ENCODE measurements at regions not wholly inside any gene's neighbourhood (a gene's known extent, or its start where the extent isn't known, plus 50 kb on each side); places are given as distances from the start of the nearest gene placed in this dataset.

DNA sequence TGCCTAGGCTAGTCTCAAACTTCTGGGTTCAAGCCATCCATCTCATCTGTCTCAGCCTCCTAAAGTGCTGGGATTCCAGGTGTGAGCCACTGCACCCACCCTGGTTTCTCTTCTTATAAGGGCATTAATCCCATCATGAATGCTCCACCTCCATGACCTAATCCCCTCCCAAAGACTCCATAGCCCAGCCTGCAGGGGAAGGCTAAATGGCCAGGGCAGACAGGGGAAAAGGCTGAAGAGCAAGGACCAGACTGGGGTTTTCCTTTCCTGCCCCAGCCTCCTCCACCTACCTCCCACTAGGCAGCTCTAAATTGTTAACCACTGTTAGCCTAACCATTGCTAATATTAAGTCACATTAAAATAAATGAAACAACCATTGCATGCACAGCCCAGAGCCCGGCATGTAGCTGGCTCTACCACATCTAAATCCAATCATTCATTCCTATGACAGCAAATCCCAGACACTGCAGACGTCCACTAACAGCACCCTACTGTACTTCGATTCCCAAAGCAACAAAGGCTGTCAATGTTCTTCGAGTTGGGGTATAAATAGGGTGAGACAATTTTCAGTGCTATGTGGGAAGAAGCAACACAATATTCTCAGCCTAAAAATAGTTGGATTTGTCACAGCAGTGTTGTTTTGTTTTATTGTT lies 243.2 kb upstream of the ARID1B start:
- H3K36me3 Mint-ChIP-seq (ENCODE audit: low read depth), result no peaks in the 10 kb centered on the region
- no peaks in the 10 kb centered on the region for H3K9me3 Mint-ChIP-seq
- no peak overlapping the region for H3K27ac Mint-ChIP-seq
- no peaks in the 10 kb centered on the region for H3K4me1 Mint-ChIP-seq (ENCODE audit: low read depth)
- H3K27me3 Mint-ChIP-seq, result no peaks in the 10 kb centered on the region
- no peak overlapping the region for H3K4me3 Mint-ChIP-seq

DNA sequence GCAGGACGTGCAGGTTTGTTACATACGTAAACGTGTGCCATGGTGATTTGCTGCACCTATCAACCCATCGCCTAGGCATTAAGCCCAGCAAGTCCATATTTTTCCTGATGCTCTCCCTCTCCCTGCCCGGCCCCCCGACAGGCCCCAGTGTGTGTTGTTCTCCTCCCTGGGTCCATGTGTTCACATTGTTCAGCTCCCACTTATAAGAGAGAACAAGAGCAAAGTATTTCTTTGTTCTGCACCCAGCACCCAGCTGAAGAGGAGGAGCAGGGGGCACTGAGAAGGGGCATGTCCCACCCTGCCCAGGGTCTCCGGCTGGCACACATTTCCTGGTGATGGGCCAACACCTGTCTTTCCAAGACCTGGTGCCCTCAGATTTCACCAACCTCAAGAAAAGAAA lies 251.1 kb upstream of the ARID1B start:
- Mint-ChIP-seq H3K4me3 (no peak overlapping the region), H3K36me3 (ENCODE audit: low read depth) (no peaks in the 10 kb centered on the region), H3K27ac (no peak overlapping the region), H3K4me1 (ENCODE audit: low read depth) (no peaks in the 10 kb centered on the region), H3K9me3 (no peaks in the 10 kb centered on the region), H3K27me3 (no peaks in the 10 kb centered on the region)

DNA sequence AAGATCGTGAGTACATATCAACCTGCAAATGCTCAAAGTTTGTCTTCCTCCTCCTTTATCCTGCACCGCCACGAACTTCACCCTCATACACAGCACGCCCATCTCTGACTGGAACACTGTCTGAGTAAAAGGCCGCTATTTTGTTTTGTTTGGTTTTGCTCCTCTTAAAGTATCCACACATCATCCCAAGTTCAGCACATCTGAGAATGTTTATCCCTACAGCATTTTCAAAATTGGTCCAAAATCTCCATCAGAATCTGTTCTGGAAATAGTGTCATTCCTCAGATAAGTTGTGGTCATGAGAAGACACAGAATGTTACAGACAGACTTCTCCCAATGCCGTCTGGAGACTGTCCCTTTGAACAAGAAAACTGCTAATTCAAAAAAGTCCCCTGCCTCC lies 251.6 kb upstream of the ARID1B start:
- Mint-ChIP-seq H3K9me3 (no peaks in the 10 kb centered on the region), H3K36me3 (ENCODE audit: low read depth) (no peaks in the 10 kb centered on the region), H3K4me3 (no peak overlapping the region), H3K4me1 (ENCODE audit: low read depth) (no peaks in the 10 kb centered on the region), H3K27me3 (no peaks in the 10 kb centered on the region), H3K27ac (no peak overlapping the region)

DNA sequence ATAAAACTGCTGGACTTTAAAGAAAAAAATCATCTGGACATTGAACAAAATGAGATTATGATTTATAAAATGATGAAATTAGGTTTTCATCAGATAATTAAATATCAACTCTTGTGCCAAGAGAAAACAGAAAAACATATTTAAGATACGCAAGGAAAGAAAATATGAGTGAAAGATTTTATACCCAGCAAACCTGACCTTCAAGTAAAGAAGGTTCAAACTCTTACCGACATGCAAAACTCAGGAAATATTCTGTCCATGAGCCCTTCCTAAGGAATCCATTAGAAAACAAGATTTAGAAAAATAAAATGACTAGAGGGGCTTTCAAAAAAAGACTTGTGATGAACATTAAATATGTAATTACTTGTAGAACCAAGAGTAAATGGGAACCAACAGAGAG lies 257.2 kb upstream of the ARID1B start:
- no peaks in the 10 kb centered on the region for H3K4me1 Mint-ChIP-seq (ENCODE audit: low read depth)
- peaks cover 9% of the 10 kb centered on the region for H3K27me3 Mint-ChIP-seq
- H3K36me3 Mint-ChIP-seq (ENCODE audit: low read depth), result peaks cover 3% of the 10 kb centered on the region
- no peak overlapping the region for H3K27ac Mint-ChIP-seq
- no peak overlapping the region for H3K4me3 Mint-ChIP-seq
- peaks cover 7% of the 10 kb centered on the region for H3K9me3 Mint-ChIP-seq

DNA sequence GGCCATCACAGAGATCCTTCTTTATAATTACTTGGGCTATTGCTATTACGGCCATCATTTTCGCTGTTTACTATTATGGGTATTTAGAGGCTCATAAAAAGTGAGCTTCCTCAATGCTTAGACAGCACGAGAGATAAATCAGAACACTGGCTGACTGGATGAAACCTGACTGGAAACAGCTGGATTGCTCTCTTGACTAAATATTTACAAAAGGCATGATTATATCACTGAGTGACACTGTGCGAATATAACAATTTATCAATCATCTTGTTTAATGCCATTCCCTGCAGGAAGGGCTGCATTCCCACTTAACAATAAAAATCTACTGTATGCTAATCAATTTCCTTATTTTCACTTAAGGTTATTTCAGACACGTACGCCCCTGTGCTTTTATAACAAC lies 260.1 kb upstream of the ARID1B start:
- Mint-ChIP-seq H3K36me3 (ENCODE audit: low read depth) (peaks cover 3% of the 10 kb centered on the region), H3K4me1 (ENCODE audit: low read depth) (no peaks in the 10 kb centered on the region), H3K4me3 (no peak overlapping the region), H3K27ac (no peak overlapping the region), H3K27me3 (peaks cover 19% of the 10 kb centered on the region), H3K9me3 (peaks cover 7% of the 10 kb centered on the region)

DNA sequence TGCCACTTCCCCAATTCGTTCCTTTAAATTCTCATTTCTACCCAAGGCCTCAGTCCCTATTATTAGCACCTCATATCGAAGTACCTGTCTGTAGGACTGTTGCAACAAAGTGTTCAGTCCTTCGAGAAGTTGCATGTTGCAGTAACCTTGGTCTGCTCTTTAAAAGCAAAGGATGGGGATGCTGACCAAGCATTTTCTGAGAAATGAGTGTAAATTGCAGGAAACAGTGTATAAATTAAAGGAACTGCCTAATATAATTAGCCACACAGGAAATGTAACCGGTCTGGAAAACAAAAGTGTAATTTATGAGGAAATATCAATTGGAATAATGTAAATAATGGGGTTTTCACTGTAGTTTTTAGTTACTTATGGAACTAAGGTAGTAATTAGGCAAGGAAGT lies 261.9 kb upstream of the ARID1B start:
- no peaks in the 10 kb centered on the region for H3K4me1 Mint-ChIP-seq (ENCODE audit: low read depth)
- peaks cover 23% of the 10 kb centered on the region for H3K27me3 Mint-ChIP-seq
- H3K36me3 Mint-ChIP-seq (ENCODE audit: low read depth), result peaks cover 3% of the 10 kb centered on the region
- no peak overlapping the region for H3K27ac Mint-ChIP-seq
- H3K4me3 Mint-ChIP-seq, result no peak overlapping the region
- peaks cover 7% of the 10 kb centered on the region for H3K9me3 Mint-ChIP-seq

DNA sequence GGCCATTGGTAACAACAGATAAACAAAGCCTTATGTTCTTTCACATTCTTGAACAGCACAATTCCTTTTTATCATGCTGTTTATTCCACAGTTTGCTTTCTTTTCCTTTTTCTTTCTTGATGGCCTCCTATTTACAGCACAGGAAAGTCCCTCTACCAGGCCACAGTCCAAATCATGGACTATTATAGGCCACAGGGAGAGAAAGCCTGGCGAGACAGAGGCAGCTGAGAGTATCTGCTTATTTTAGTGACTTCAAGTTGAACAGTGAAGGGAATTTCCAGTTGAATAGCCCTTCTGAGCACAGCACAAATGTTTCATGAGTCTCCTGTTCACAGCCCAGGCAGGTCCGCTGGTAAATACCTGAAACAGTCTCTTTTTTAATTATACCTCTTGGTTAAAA lies 263.7 kb upstream of the ARID1B start:
- H3K4me3 Mint-ChIP-seq, result no peak overlapping the region
- H3K27me3 Mint-ChIP-seq, result peaks cover 32% of the 10 kb centered on the region
- peaks cover 2% of the 10 kb centered on the region for H3K9me3 Mint-ChIP-seq
- no peaks in the 10 kb centered on the region for H3K4me1 Mint-ChIP-seq (ENCODE audit: low read depth)
- no peak overlapping the region for H3K27ac Mint-ChIP-seq
- H3K36me3 Mint-ChIP-seq (ENCODE audit: low read depth), result no peaks in the 10 kb centered on the region

DNA sequence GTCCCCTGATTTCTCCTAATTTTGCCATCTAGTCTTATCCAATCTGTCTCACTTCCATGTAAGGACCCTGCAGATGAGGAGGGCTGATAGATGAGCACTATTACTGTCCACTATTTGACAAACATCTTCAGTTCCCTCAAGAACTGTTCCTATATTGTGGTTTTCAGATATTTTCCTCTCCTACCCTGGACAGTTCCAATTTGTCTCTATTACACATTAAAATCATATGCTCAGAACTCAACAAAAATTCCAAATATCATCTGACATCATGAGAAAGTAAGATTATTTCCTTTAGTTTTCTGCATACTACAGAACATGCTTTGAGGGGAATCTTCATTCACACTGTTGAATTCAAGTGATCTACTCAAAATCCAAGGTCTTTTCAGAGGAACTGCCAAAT lies 265.6 kb upstream of the ARID1B start:
- no peak overlapping the region for H3K27ac Mint-ChIP-seq
- no peak overlapping the region for H3K4me3 Mint-ChIP-seq
- H3K9me3 Mint-ChIP-seq, result no peaks in the 10 kb centered on the region
- no peaks in the 10 kb centered on the region for H3K36me3 Mint-ChIP-seq (ENCODE audit: low read depth)
- no peaks in the 10 kb centered on the region for H3K4me1 Mint-ChIP-seq (ENCODE audit: low read depth)
- peaks cover 30% of the 10 kb centered on the region for H3K27me3 Mint-ChIP-seq

DNA sequence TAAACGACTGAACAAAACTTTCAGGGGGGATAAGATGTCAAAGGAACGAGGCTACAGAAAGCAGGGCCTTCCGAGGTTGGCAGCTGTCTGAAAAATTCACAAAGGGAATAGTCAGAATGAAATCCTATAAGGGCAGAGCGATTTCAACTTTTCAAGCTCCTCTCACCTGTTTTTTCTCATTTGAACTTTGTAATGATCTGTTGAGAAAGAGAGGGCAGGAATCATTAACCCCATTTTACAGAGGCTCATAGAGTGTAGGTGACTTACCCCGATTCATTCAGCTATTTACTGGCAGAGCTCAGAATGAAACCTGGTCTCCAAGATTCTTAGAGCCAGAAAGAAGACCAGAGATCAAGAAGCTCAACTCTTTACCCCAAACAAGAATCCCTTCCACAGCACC lies 266.1 kb upstream of the ARID1B start:
- Mint-ChIP-seq H3K27me3 (peaks cover 30% of the 10 kb centered on the region), H3K27ac (no peak overlapping the region), H3K9me3 (no peaks in the 10 kb centered on the region)

DNA sequence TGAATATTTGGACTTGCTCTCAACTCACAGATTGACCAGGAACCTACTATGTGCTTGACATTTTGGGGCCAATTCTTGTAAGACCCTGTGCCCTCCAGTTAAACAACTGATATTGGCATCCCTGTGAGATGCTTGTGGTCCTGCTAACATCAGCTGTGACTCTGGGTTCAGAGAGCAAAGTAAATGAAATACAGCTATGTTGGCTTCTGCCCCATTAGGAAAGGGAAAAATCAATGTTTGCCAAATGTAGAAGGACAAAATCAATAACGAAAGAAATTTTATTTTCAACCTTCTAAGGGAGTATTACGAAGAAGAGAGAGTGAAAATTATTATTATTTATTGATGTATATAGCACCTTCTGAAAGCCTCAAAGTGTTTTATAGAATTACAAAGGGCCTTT lies 266.9 kb upstream of the ARID1B start:
- no peak overlapping the region for H3K4me3 Mint-ChIP-seq
- no peaks in the 10 kb centered on the region for H3K4me1 Mint-ChIP-seq (ENCODE audit: low read depth)
- no peaks in the 10 kb centered on the region for H3K9me3 Mint-ChIP-seq
- H3K27me3 Mint-ChIP-seq, result peaks cover 30% of the 10 kb centered on the region
- no peaks in the 10 kb centered on the region for H3K36me3 Mint-ChIP-seq (ENCODE audit: low read depth)
- H3K27ac Mint-ChIP-seq, result no peak overlapping the region

More for the DNA sequence above, 266.1 kb upstream of the ARID1B start:
- no peaks in the 10 kb centered on the region for H3K36me3 Mint-ChIP-seq (ENCODE audit: low read depth)
- H3K4me3 Mint-ChIP-seq, result no peak overlapping the region
- no peaks in the 10 kb centered on the region for H3K4me1 Mint-ChIP-seq (ENCODE audit: low read depth)

DNA sequence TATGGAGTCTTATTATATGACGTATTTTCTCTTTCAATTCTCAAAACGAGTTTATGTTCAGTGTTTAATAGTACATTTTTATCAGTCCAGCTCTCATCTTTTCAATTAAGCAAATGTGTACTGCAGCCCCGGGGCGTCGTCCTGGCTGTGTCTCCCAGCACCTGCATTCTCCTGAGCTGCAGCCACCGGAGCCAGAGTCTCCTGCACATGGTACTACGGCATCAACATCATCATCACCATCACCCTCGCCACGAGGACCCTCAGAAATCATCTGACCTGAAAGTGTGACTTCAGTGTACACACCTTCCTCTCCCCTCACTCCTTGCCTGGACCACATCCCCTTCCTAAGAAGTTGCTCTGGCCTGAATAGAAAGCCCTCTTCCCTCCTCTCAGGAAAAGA lies 267.7 kb upstream of the ARID1B start:
- H3K4me3 Mint-ChIP-seq, result no peak overlapping the region
- H3K4me1 Mint-ChIP-seq (ENCODE audit: low read depth), result no peaks in the 10 kb centered on the region
- H3K27me3 Mint-ChIP-seq, result peaks cover 23% of the 10 kb centered on the region
- no peaks in the 10 kb centered on the region for H3K36me3 Mint-ChIP-seq (ENCODE audit: low read depth)
- H3K27ac Mint-ChIP-seq, result no peak overlapping the region
- H3K9me3 Mint-ChIP-seq, result no peaks in the 10 kb centered on the region

DNA sequence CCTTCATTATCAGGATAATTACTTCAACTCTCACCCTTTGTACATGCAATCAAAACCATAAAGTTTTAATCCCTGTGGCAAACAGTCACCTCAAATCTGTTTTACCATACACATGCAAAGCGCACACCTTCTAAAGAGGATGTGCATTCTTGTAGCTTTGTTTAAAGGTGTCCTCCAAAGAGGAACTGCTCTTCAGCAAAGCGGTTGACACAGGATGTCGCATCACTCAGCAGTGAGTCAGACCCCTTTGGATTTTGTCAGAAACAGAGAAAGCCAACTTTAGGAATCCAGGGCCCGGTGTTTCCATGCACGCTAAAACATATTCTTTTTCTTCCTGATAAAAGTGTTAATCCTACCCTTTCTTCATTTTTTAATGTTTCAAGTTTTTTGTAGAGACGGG lies 268.3 kb upstream of the ARID1B start:
- Mint-ChIP-seq H3K4me3 (no peak overlapping the region), H3K9me3 (no peaks in the 10 kb centered on the region), H3K4me1 (ENCODE audit: low read depth) (no peaks in the 10 kb centered on the region), H3K36me3 (ENCODE audit: low read depth) (no peaks in the 10 kb centered on the region), H3K27ac (no peak overlapping the region), H3K27me3 (peaks cover 23% of the 10 kb centered on the region)

DNA sequence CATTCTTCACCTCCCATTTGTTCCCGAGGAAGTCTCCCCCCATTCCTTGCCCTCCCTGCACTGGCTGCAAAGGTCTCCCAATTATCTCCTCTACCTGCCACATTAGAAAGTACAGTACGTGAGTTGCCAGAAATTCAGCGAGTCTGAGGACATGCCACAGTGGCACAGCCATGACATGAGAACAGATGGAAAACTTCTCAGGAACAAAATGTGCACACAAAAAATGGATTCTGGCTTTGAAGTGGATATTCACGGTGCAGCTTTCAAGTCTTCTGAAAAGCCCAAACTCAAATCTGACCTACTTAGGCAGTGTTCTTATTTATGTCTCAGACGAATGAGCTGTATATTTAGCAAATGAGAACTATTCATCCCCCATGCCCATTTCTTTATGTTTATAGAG lies 269.1 kb upstream of the ARID1B start:
- Mint-ChIP-seq H3K9me3 (no peaks in the 10 kb centered on the region), H3K27me3 (peaks cover 23% of the 10 kb centered on the region), H3K27ac (no peak overlapping the region)

DNA sequence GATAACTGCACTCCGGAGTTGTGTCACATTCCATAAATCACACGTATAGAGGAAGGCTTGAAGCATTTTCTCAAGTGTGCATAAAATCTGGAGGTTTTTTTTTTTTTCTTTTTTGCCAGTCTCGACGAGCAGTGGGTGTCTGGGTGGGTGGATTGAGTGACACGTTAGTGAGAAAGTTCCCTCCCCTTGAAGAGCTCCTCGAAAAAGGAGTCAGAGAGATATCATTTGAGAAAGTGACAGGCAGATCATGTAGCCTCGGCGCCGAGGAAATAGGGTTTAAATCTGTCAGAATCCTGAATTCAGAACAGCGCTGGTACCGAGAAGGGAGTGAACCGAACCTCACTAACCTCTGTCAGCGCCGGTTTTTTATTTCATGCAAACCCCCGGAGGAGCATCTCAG lies 269.5 kb upstream of the ARID1B start:
- no peaks in the 10 kb centered on the region for H3K36me3 Mint-ChIP-seq (ENCODE audit: low read depth)
- no peak overlapping the region for H3K4me3 Mint-ChIP-seq
- H3K4me1 Mint-ChIP-seq (ENCODE audit: low read depth), result no peaks in the 10 kb centered on the region
- H3K27me3 Mint-ChIP-seq, result peaks cover 22% of the 10 kb centered on the region
- no peaks in the 10 kb centered on the region for H3K9me3 Mint-ChIP-seq
- no peak overlapping the region for H3K27ac Mint-ChIP-seq

More for the DNA sequence above, 269.1 kb upstream of the ARID1B start:
- H3K4me1 Mint-ChIP-seq (ENCODE audit: low read depth), result no peaks in the 10 kb centered on the region
- no peak overlapping the region for H3K4me3 Mint-ChIP-seq
- no peaks in the 10 kb centered on the region for H3K36me3 Mint-ChIP-seq (ENCODE audit: low read depth)

DNA sequence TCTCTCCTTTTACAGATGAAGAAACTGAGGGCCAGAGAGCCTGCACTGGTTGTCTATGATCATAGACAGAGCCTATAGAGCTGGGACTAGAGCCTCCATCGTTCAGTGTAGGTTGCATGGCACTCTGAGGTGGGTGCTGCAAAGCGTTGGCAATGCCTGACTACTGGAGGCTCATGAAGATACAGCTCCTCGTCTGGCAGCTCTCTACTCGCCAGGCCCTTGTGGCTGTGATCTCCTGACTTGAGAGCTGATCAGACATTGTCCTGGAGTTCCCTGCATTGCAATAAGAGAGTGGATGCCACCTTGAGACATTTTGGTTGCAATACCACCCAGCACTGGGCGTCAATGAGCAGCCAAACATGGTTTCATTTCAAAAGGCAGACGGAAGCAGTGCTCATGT lies 270.1 kb upstream of the ARID1B start:
- Mint-ChIP-seq H3K4me3 (no peak overlapping the region), H3K4me1 (ENCODE audit: low read depth) (no peaks in the 10 kb centered on the region), H3K36me3 (ENCODE audit: low read depth) (no peaks in the 10 kb centered on the region), H3K27me3 (peaks cover 18% of the 10 kb centered on the region), H3K27ac (no peak overlapping the region), H3K9me3 (no peaks in the 10 kb centered on the region)

DNA sequence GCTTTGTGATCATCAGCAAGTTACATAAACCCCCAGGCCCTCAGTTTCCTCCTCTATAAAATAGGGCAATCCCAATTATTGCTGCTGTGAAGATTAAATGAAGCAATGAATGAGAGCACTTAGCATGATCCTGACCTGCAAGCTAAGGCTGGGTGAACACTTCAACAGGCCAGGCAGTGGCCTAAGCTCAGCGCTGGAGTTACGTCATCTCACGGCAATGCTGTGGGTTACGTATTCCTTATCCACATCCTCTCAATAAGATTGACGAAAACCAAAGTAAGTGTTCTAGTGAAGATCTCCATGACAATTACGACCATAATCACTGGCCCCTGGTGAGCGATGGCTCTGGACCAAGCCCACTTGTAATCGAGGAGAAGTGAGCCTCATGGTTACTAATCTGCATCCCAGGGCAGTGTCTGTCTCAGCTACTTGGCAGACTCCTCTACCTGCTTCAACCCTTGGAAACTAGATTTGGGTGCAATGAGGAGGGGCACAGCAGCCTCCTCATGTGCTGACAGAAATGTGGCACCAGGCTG lies 274.1 kb upstream of the ARID1B start:
- Mint-ChIP-seq H3K9me3 (peaks cover 14% of the 10 kb centered on the region), H3K36me3 (ENCODE audit: low read depth) (no peaks in the 10 kb centered on the region), H3K27ac (no peak overlapping the region), H3K4me1 (ENCODE audit: low read depth) (no peaks in the 10 kb centered on the region), H3K27me3 (peaks cover 2% of the 10 kb centered on the region), H3K4me3 (no peak overlapping the region)
